HG03521 (cell line): ENCODE measurements at regions not wholly inside any gene's neighbourhood (a gene's known extent, or its start where the extent isn't known, plus 50 kb on each side); places are given as distances from the start of the nearest gene placed in this dataset.
"Not testable (repeated sequence)": the region's sequence is repeated elsewhere in the genome, so short reads cannot be mapped to it uniquely, and the experiment has no call there.

Source experiments
- ATAC-seq: cut with Tn5 transposase; IDR thresholded peaks from one replicate; pipeline ENCODE4 v1.9.1; 2021; ENCODE audit warnings: mild to moderate bottlenecking, moderate library complexity; ENCODE audit not compliant: unreplicated experiment

- no peak for ATAC-seq
These were observed 1153.5 kb downstream of the AACS start for GRCh38 chr12:126218697-126219096.

- ATAC-seq = no peak
These were observed 1153.9 kb downstream of the AACS start for GRCh38 chr12:126219139-126219538.

- ATAC-seq = no peak
These were observed 1154.5 kb downstream of the AACS start for GRCh38 chr12:126219654-126220279.

GRCh38 chr12:126224032-126224431 is 1158.8 kb downstream of the AACS start:
- no peak for ATAC-seq

- no peak for ATAC-seq
These were observed 1163.7 kb downstream of the AACS start for GRCh38 chr12:126228936-126229335.

GRCh38 chr12:126232711-126233110 is 1167.5 kb downstream of the AACS start:
- no peak for ATAC-seq

GRCh38 chr12:126233625-126234024 is 1168.4 kb downstream of the AACS start:
- no peak for ATAC-seq

GRCh38 chr12:126243814-126244440 is 1178.7 kb downstream of the AACS start:
- ATAC-seq = no peak

GRCh38 chr12:126247936-126248335 is 1182.7 kb downstream of the AACS start:
- no peak for ATAC-seq

- ATAC-seq = no peak
These were observed 1183.7 kb downstream of the AACS start for GRCh38 chr12:126248871-126249403.

- ATAC-seq = no peak
These were observed 1193.0 kb downstream of the AACS start for GRCh38 chr12:126258190-126258589.

- no peak for ATAC-seq
These were observed 1197.6 kb downstream of the AACS start for GRCh38 chr12:126262829-126263228.

- ATAC-seq = no peak
These were observed 1203.0 kb downstream of the AACS start for GRCh38 chr12:126268222-126268621.

GRCh38 chr12:126271159-126271558 is 1205.9 kb downstream of the AACS start:
- ATAC-seq = no peak

- no peak for ATAC-seq
These were observed 1217.5 kb downstream of the AACS start for GRCh38 chr12:126282691-126283090.

GRCh38 chr12:126286203-126286602 is 1221.0 kb downstream of the AACS start:
- no peak for ATAC-seq

GRCh38 chr12:126290456-126290855 is 1225.2 kb downstream of the AACS start:
- ATAC-seq = no peak

GRCh38 chr12:126291987-126292386 is 1226.8 kb downstream of the AACS start:
- not testable (repeated sequence) for ATAC-seq

- no peak for ATAC-seq
These were observed 1230.4 kb downstream of the AACS start for GRCh38 chr12:126295652-126296051.

- no peak for ATAC-seq
These were observed 1244.0 kb downstream of the AACS start for GRCh38 chr12:126309278-126309677.

GRCh38 chr12:126312457-126312856 is 1247.2 kb downstream of the AACS start:
- no peak for ATAC-seq

- no peak for ATAC-seq
These were observed 1251.2 kb downstream of the AACS start for GRCh38 chr12:126316411-126316810.
